ENCODE measurements at regions not wholly inside any gene's neighbourhood (a gene's known extent, or its start where the extent isn't known, plus 50 kb on each side); places are given as distances from the start of the nearest gene placed in this dataset.

DNA sequence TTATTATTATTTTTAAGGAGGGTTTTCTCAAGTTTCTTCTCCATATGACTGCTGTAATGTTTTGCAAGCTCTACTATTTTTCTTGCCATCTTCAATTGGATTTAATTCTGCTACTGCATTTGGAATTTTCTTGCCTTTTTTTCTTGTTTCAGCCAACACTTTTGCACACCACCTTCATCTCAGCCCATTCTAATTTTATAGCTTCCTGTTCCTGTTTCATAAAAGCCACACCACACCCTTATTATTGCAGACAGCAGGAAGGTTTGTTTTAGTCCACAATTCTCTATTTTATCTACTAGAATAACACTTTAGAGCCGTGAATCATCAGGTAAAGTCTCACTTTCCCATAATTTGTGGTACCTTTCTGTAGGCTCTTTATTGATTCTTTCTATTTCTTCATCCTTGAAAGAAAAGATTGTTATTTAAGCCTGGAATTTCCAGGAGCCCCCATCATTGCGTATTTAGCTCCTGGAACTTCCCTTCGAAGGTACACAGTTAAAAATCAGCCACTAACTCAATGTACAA is 209.3 kb upstream of the TBX20 start:
- no peak for FAIRE-seq
- intact Hi-C loops (cut with micrococcal nuclease) (no loop called here), in situ Hi-C loops (cut with MboI) (no loop called here)
- H3K9ac ChIP-seq (ENCODE audit: insufficient read depth in 1 of 2, low read depth in 2 of 2, low read length in 2 of 2), result no peak overlapping the region
- no peaks in the 10 kb centered on the region for H3K9me3 ChIP-seq (replicated peaks; ENCODE audit: control insufficient read depth, insufficient read depth, low read depth, low read length)
- peaks cover 0 to 9% of the 10 kb centered on the region in 2 experiments; a peak in 1 of 5 replicates for H3K27me3 ChIP-seq (ENCODE audit: control insufficient read depth in 2 of 2, insufficient read depth in 2 of 2, low read length in 2 of 2)
- H3K79me2 ChIP-seq (ENCODE audit: control insufficient read depth, insufficient read depth, low read length), result no peaks in the 10 kb centered on the region
- DNase-seq (ENCODE audit: extremely low read depth in 1 of 4, low spot score in 3 of 4), result no peak
- BruUV-seq (replicated peaks), result no TSS peak
- H3K4me2 ChIP-seq (ENCODE audit: insufficient read depth, low read length), result no peak overlapping the region
- H3K9me1 ChIP-seq (ENCODE audit: control insufficient read depth, insufficient read depth, low read length), result no peaks in the 10 kb centered on the region
- ChIA-PET POLR2A (interaction anchor here (0.7 kb wide), 1 partner anchor 14 kb away, joined by 3 read pairs; no protein-coding TSS in a partner anchor), CTCF (ENCODE audit: low intra/inter-chr PET ratio) (no interaction called here)
- H3K27ac ChIP-seq (ENCODE audit: extremely low read depth, low read depth, low read length), result no peak overlapping the region
- ATAC-seq, result no peak
- WGBS (ENCODE audit: insufficient coverage, low coverage, missing lambda C conversion rate), result 0% methylated on average over 3 of the region's 3 CpGs
- H2AFZ ChIP-seq (ENCODE audit: low read depth, low read length), result no peak overlapping the region
- H3K36me3 ChIP-seq (ENCODE audit: control insufficient read depth, insufficient read depth, low read length), result no peaks in the 10 kb centered on the region
- no peak overlapping the region for H3K4me3 ChIP-seq
- no peaks in the 10 kb centered on the region; a peak in 2 of 5 replicates for H3K4me1 ChIP-seq (replicated peaks in 1 of 2; ENCODE audit: control insufficient read depth in 2 of 2, insufficient read depth in 2 of 2, low read length in 2 of 2)
- TF ChIP-seq BRD9 (IDR thresholded peaks at IDR 0.05; ENCODE audit: low read depth, partially characterized antibody) (no peak), MTA1 (IDR thresholded peaks at IDR 0.05; ENCODE audit: borderline replicate concordance) (no peak), ELF1 (tag; IDR thresholded peaks at IDR 0.05) (no peak), CBX2 (IDR thresholded peaks at IDR 0.05; ENCODE audit: insufficient read depth, low read length, poor library complexity, severe bottlenecking) (no peak), MTA2 (IDR thresholded peaks at IDR 0.05; ENCODE audit: low read depth) (no peak)
- no peaks in the 10 kb centered on the region; the same call in 1 of the 2 replicates for H4K20me1 ChIP-seq (replicated peaks; ENCODE audit: control insufficient read depth, insufficient read depth, low read length)
